DOHH2 (cell line): ENCODE measurements at regions not wholly inside any gene's neighbourhood (a gene's known extent, or its start where the extent isn't known, plus 50 kb on each side); places are given as distances from the start of the nearest gene placed in this dataset.

ENCODE experiments used
- H3F3A ChIP-seq: fragments of 200-600 bp; sonication (generic), shearing (Covaris generic); 2 replicates; pipeline ENCODE4 v1.6.0; 2016; ENCODE audit warnings: antibody characterized with exemption, mild to moderate bottlenecking; ENCODE audit not compliant: control insufficient read depth, insufficient read depth
- H3K27ac ChIP-seq: fragments of 200-600 bp; sonication (generic); 2 replicates; pipeline ENCODE4 v1.5.1; 2014; ENCODE audit warnings: low read depth, mild to moderate bottlenecking, low read length, moderate library complexity
- H3K27me3 ChIP-seq: fragments of 200-600 bp; sonication (generic); 2 replicates; pipeline ENCODE4 v1.6.1; 2014; ENCODE audit warnings: mild to moderate bottlenecking, low read length, mixed read lengths; ENCODE audit not compliant: control insufficient read depth
- H3K36me3 ChIP-seq: fragments of 200-600 bp; sonication (generic); 2 replicates; pipeline ENCODE4 v1.6.1; 2014; ENCODE audit warnings: mild to moderate bottlenecking, low read length, moderate library complexity, mixed read lengths; ENCODE audit not compliant: control insufficient read depth
- H3K4me1 ChIP-seq: fragments of 200-600 bp; sonication (generic); 2 replicates; pipeline ENCODE4 v1.6.1; 2014; ENCODE audit warnings: mild to moderate bottlenecking, low read length, mixed read lengths; ENCODE audit not compliant: control insufficient read depth
- H3K4me2 ChIP-seq: fragments of 200-600 bp; sonication (generic); 2 replicates; pipeline ENCODE4 v1.6.0; 2014; ENCODE audit warnings: mild to moderate bottlenecking, low read length, moderate library complexity
- H3K4me3 ChIP-seq: fragments of 200-600 bp; sonication (generic); 2 replicates; pipeline ENCODE4 v1.5.1; 2014; ENCODE audit warnings: mild to moderate bottlenecking, low read length, mixed read lengths
- H3K79me2 ChIP-seq: fragments of 200-600 bp; sonication (generic); 2 replicates; pipeline ENCODE4 v1.6.1; 2014; ENCODE audit warnings: mild to moderate bottlenecking, low read length, mixed read lengths; ENCODE audit not compliant: control insufficient read depth
- H3K9me2 ChIP-seq: fragments of 200-600 bp; sonication (generic); replicated peaks from 2 replicates; pipeline ENCODE4 v1.6.1; 2014; ENCODE audit warnings: mild to moderate bottlenecking, low read length, mixed read lengths; ENCODE audit not compliant: control insufficient read depth
- H3K9me3 ChIP-seq: fragments of 200-600 bp; sonication (generic); 2 replicates; pipeline ENCODE4 v1.6.1; 2014; ENCODE audit warnings: antibody characterized with exemption, low read length, mixed read lengths; ENCODE audit not compliant: control insufficient read depth, insufficient read depth
- H4K20me1 ChIP-seq: fragments of 200-600 bp; sonication (generic); 2 replicates; pipeline ENCODE4 v1.6.0; 2014; ENCODE audit warnings: low read depth, mild to moderate bottlenecking, antibody characterized with exemption, low read length, moderate library complexity; ENCODE audit not compliant: control insufficient read depth, insufficient read depth
- EZH2phosphoT487 ChIP-seq: fragments of 200-600 bp; sonication (generic); IDR thresholded peaks from 2 replicates; pipeline ENCODE4 v1.6.1; 2017; ENCODE audit warnings: borderline replicate concordance, mild to moderate bottlenecking, antibody characterized with exemption, low read length, moderate library complexity, mixed read lengths
- TF ChIP-seq, protein P1 (sequence below): fragments of 200-600 bp; sonication (generic); IDR thresholded peaks from one replicate; pipeline ENCODE4 v1.5.1; 2014; ENCODE audit warnings: antibody characterized with exemption, mild to moderate bottlenecking, low read depth, low read length; ENCODE audit not compliant: poor library complexity, severe bottlenecking

- no peaks in the 10 kb centered on the region for H3K79me2 ChIP-seq
- H3K4me2 ChIP-seq = no peak overlapping the region
- H3F3A ChIP-seq = no peaks in the 10 kb centered on the region
- H3K27me3 ChIP-seq = no peaks in the 10 kb centered on the region
- no peak overlapping the region for H3K27ac ChIP-seq
- no peak for TF ChIP-seq EZH2phosphoT487
- TF ChIP-seq, protein P1, sequence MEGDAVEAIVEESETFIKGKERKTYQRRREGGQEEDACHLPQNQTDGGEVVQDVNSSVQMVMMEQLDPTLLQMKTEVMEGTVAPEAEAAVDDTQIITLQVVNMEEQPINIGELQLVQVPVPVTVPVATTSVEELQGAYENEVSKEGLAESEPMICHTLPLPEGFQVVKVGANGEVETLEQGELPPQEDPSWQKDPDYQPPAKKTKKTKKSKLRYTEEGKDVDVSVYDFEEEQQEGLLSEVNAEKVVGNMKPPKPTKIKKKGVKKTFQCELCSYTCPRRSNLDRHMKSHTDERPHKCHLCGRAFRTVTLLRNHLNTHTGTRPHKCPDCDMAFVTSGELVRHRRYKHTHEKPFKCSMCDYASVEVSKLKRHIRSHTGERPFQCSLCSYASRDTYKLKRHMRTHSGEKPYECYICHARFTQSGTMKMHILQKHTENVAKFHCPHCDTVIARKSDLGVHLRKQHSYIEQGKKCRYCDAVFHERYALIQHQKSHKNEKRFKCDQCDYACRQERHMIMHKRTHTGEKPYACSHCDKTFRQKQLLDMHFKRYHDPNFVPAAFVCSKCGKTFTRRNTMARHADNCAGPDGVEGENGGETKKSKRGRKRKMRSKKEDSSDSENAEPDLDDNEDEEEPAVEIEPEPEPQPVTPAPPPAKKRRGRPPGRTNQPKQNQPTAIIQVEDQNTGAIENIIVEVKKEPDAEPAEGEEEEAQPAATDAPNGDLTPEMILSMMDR = no peak
- no peaks in the 10 kb centered on the region for H3K9me2 ChIP-seq
- H3K9me3 ChIP-seq = no peaks in the 10 kb centered on the region
- peaks cover 7% of the 10 kb centered on the region for H3K4me1 ChIP-seq
- no peaks in the 10 kb centered on the region for H4K20me1 ChIP-seq
- H3K4me3 ChIP-seq = no peak overlapping the region
- no peaks in the 10 kb centered on the region for H3K36me3 ChIP-seq
Measured at GRCh38 chr5:96257904-96258303, 175.1 kb downstream of the PCSK1 start.

- Histone ChIP-seq H3K4me1 (peaks cover 7% of the 10 kb centered on the region), H3K9me2 (no peaks in the 10 kb centered on the region), H3F3A (no peaks in the 10 kb centered on the region), H3K4me2 (no peak overlapping the region), H3K36me3 (no peaks in the 10 kb centered on the region), H3K79me2 (no peaks in the 10 kb centered on the region), H3K27ac (no peak overlapping the region), H3K27me3 (no peaks in the 10 kb centered on the region), H3K4me3 (no peak overlapping the region), H4K20me1 (no peaks in the 10 kb centered on the region), H3K9me3 (no peaks in the 10 kb centered on the region)
- TF ChIP-seq, protein P1 = no peak
- TF ChIP-seq EZH2phosphoT487 = no peak
Measured at GRCh38 chr5:96256795-96257470, 176.1 kb downstream of the PCSK1 start.

DNA sequence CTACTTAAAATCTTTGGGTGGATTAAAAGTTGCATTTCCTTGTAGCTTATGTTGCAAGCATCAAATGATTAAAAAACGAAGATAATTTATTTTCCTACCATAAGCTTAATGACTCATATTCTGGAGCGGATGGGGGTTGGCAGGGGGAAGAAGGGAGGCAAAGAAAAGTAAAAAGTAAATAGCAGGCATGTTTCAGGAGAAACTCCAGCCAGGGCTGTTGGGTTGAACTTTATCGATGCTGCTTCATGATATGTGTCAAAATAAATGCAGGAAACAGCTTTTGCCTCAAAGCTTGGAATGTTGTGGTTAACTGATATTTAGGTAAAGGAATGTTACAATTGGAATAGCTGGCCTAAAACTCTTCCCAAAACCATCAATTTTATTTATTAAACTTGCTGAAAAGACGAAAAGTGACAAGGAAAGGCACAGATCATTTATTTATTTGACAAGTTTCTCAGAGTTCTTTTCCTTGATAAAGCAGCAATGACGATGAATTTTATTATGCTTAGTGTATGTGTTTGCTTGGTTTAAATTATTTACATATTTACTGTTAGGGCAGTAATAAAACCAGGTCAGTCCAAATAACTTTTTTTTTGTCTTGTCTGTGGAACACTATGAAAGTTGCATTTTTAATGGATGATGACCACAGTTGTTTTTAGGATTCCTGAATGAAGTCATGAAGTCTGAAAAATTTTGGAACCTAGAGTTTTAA is 177.9 kb downstream of the PCSK1 start:
- Histone ChIP-seq H3K9me2 (no peaks in the 10 kb centered on the region), H3K4me2 (no peak overlapping the region), H3K4me1 (peaks cover 7% of the 10 kb centered on the region), H3F3A (no peaks in the 10 kb centered on the region), H3K79me2 (no peaks in the 10 kb centered on the region), H4K20me1 (no peaks in the 10 kb centered on the region), H3K9me3 (no peaks in the 10 kb centered on the region), H3K27ac (no peak overlapping the region), H3K27me3 (no peaks in the 10 kb centered on the region), H3K36me3 (no peaks in the 10 kb centered on the region), H3K4me3 (no peak overlapping the region)
- TF ChIP-seq, protein P1 = no peak
- no peak for TF ChIP-seq EZH2phosphoT487
